Stimulated activated naive CD4-positive, alpha-beta T cell treated with Interleukin-2 at 50 U/mL for 16 hours (primary cell): ENCODE measurements at regions not wholly inside any gene's neighbourhood (a gene's known extent, or its start where the extent isn't known, plus 50 kb on each side); places are given as distances from the start of the nearest gene placed in this dataset.
"Not testable (repeated sequence)": the region's sequence is repeated elsewhere in the genome, so short reads cannot be mapped to it uniquely, and the experiment has no call there.

Experiments used
- DNase-seq: peaks from one replicate; lab custom pipeline; 2025; lab: John Stamatoyannopoulos, UW

- no peak for DNase-seq
Measured at GRCh38 chr15:99455789-99456160, 110.0 kb upstream of the MEF2A start.

- DNase-seq = no peak
Measured at GRCh38 chr15:99464137-99464536, 101.6 kb upstream of the MEF2A start.

GRCh38 chr15:99466701-99467337 is 99.0 kb upstream of the MEF2A start:
- no peak for DNase-seq

- DNase-seq = no peak
Measured at GRCh38 chr15:99467338-99467720, 98.5 kb upstream of the MEF2A start.

- DNase-seq = no peak
Measured at GRCh38 chr15:99467853-99468464, 97.8 kb upstream of the MEF2A start.

- not testable (repeated sequence) for DNase-seq
Measured at GRCh38 chr15:99470204-99470603, 95.6 kb upstream of the MEF2A start.

GRCh38 chr15:99472416-99473145 is 93.2 kb upstream of the MEF2A start:
- no peak for DNase-seq

- no peak for DNase-seq
Measured at GRCh38 chr15:99473981-99474906, 91.5 kb upstream of the MEF2A start.

GRCh38 chr15:99474909-99475753 is 90.7 kb upstream of the MEF2A start:
- no peak for DNase-seq

GRCh38 chr15:99475754-99476412 is 89.9 kb upstream of the MEF2A start:
- DNase-seq = no peak

- DNase-seq = no peak
Measured at GRCh38 chr15:99476413-99477222, 89.2 kb upstream of the MEF2A start.

- DNase-seq = no peak
Measured at GRCh38 chr15:99477791-99478471, 87.9 kb upstream of the MEF2A start.

- DNase-seq = no peak
Measured at GRCh38 chr15:99478977-99479376, 86.8 kb upstream of the MEF2A start.

GRCh38 chr15:99480016-99480810 is 85.6 kb upstream of the MEF2A start:
- no peak for DNase-seq

GRCh38 chr15:99481113-99481950 is 84.5 kb upstream of the MEF2A start:
- DNase-seq = no peak

GRCh38 chr15:99481951-99482230 is 83.9 kb upstream of the MEF2A start:
- DNase-seq = no peak

GRCh38 chr15:99482993-99483392 is 82.8 kb upstream of the MEF2A start:
- DNase-seq = no peak
